T-helper 1 cell treated with Interleukin-12 subunit alpha and Interleukin-12 subunit beta and Interleukin-4 antibody, amounts not matched to agents 30 ng/mL and 1 ng/mL, for 36 hours (primary cell): ENCODE measurements at regions not wholly inside any gene's neighbourhood (a gene's known extent, or its start where the extent isn't known, plus 50 kb on each side); places are given as distances from the start of the nearest gene placed in this dataset.

ENCODE experiments used
- intact Hi-C: fragments of 100-400 bp; cut with micrococcal nuclease; formaldehyde crosslinking; loops from one replicate; pipeline ENCODE4 v1.15.1; 2024

GRCh38 chr19:28746478-28746877 lies 466.5 kb downstream of the UQCRFS1 start:
- intact Hi-C loops: no loop called here

GRCh38 chr19:28744943-28745342 lies 468.0 kb downstream of the UQCRFS1 start:
- intact Hi-C loops: no loop called here

- intact Hi-C loops: no loop called here
These were observed 468.9 kb downstream of the UQCRFS1 start for GRCh38 chr19:28744014-28744413.

GRCh38 chr19:28737021-28737895 lies 475.7 kb downstream of the UQCRFS1 start:
- intact Hi-C loops: loop anchor here (1.0 to 5.0 kb wide), 4 partner anchors 142 to 850 kb away; no protein-coding TSS in a partner anchor

- intact Hi-C loops: loop anchor here (5.0 kb wide), 1 partner anchor 851 kb away; no protein-coding TSS in a partner anchor
These were observed 476.4 kb downstream of the UQCRFS1 start for GRCh38 chr19:28736528-28736927.

- intact Hi-C loops: no loop called here
These were observed 481.4 kb downstream of the UQCRFS1 start for GRCh38 chr19:28731577-28731976.

GRCh38 chr19:28730791-28731512 lies 482.0 kb downstream of the UQCRFS1 start:
- intact Hi-C loops: no loop called here

- intact Hi-C loops: loop anchor here (1.0 kb wide), 1 partner anchor 934 kb away; no protein-coding TSS in a partner anchor
These were observed 485.3 kb downstream of the UQCRFS1 start for GRCh38 chr19:28727480-28728159.

- intact Hi-C loops: loop anchor here (1.0 kb wide), 1 partner anchor 934 kb away; no protein-coding TSS in a partner anchor
These were observed 486.1 kb downstream of the UQCRFS1 start for GRCh38 chr19:28726533-28727479.

- intact Hi-C loops: no loop called here
These were observed 494.0 kb downstream of the UQCRFS1 start for GRCh38 chr19:28718909-28719308.

- intact Hi-C loops: no loop called here
These were observed 497.8 kb downstream of the UQCRFS1 start for GRCh38 chr19:28715157-28715556.

- intact Hi-C loops: loop anchor here (2.0 kb wide), 2 partner anchors 387 to 737 kb away; no protein-coding TSS in a partner anchor
These were observed 501.5 kb downstream of the UQCRFS1 start for GRCh38 chr19:28711411-28711810.

- intact Hi-C loops: loop anchor here (1.0 to 2.0 kb wide), 6 partner anchors 77 to 744 kb away; no protein-coding TSS in a partner anchor
These were observed 502.7 kb downstream of the UQCRFS1 start for GRCh38 chr19:28710278-28710677.

- intact Hi-C loops: no loop called here
These were observed 506.3 kb downstream of the UQCRFS1 start for GRCh38 chr19:28706693-28707092.

GRCh38 chr19:28705008-28705407 lies 507.9 kb downstream of the UQCRFS1 start:
- intact Hi-C loops: no loop called here

- intact Hi-C loops: no loop called here
These were observed 509.5 kb downstream of the UQCRFS1 start for GRCh38 chr19:28703400-28703956.

GRCh38 chr19:28701491-28701890 lies 511.5 kb downstream of the UQCRFS1 start:
- intact Hi-C loops: no loop called here

GRCh38 chr19:28700176-28700575 lies 512.8 kb downstream of the UQCRFS1 start:
- intact Hi-C loops: no loop called here

- intact Hi-C loops: no loop called here
These were observed 515.6 kb downstream of the UQCRFS1 start for GRCh38 chr19:28697308-28697707.

GRCh38 chr19:28694812-28695211 lies 518.1 kb downstream of the UQCRFS1 start:
- intact Hi-C loops: no loop called here
